GM23248 (cell line): ENCODE measurements at regions not wholly inside any gene's neighbourhood (a gene's known extent, or its start where the extent isn't known, plus 50 kb on each side); places are given as distances from the start of the nearest gene placed in this dataset.

Experiments
- EZH2 ChIP-seq: fragments of 200-600 bp; sonication (generic); IDR thresholded peaks from 2 replicates; pipeline ENCODE4 v1.6.1; 2018; ENCODE audit warnings: antibody characterized with exemption, mild to moderate bottlenecking; ENCODE audit not compliant: insufficient read depth, poor library complexity, severe bottlenecking
- EZH2phosphoT487 ChIP-seq: fragments of 200-600 bp; sonication (generic); IDR thresholded peaks from 2 replicates; pipeline ENCODE4 v1.6.1; 2018; ENCODE audit warnings: antibody characterized with exemption, moderate library complexity, mild to moderate bottlenecking, low read depth; ENCODE audit not compliant: insufficient read depth

DNA sequence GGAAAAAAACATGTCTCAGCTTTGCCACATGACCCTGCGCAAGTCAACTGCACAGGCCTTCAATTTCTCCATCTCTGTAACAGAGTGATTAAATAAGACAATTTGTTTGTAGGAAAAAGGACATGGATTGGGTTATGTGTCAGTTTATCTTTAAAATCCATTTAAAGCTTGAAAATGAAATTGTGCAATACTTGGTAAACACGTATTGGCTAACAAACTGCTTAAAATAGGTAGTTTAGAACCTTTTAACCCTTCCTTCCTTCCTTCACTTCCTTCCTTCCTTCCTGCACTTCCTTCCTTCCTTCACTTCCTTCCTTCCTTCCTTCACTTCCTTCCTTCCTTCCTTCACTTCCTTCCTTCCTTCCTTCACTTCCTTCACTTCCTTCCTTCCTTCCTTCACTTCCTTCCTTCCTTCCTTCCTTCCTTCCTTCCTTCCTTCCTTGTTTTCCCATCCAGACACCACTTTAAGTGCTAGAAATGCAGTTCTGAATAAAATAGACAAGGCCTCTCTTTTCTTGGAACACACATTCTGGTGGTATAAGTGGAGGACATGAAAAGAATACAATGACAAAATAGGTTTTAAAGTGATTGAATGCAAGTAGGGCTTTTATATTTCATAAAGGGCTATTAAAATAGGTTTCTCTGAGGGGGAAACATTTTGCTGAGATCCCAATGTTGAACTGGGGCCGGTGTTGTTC is 130.2 kb upstream of the TP63 start:
- TF ChIP-seq EZH2 (no peak), EZH2phosphoT487 (no peak)
